ENCODE measurements at regions not wholly inside any gene's neighbourhood (a gene's known extent, or its start where the extent isn't known, plus 50 kb on each side); places are given as distances from the start of the nearest gene placed in this dataset.
"Not testable (repeated sequence)": the region's sequence is repeated elsewhere in the genome, so short reads cannot be mapped to it uniquely, and the experiment has no call there.

- TF ChIP-seq CTCF (IDR thresholded peaks at IDR 0.05), result no peak
- intact Hi-C loops (cut with DNase I), result no loop called here
- no peaks in the 10 kb centered on the region for H3K9me3 ChIP-seq
- H3K4me3 ChIP-seq, result no peak overlapping the region
- DNase-seq (no peak), ATAC-seq (no peak)
- WGBS, 3 donors, result 86 to 89% (median 87%) methylated on average over 3 of the region's 3 CpGs
- no peaks in the 10 kb centered on the region for H3K27me3 ChIP-seq (ENCODE audit: insufficient read depth in 3 of 3, low read length in 2 of 3)
- no peak overlapping the region for H3K27ac ChIP-seq
- no peaks in the 10 kb centered on the region for H3K4me1 ChIP-seq
- H3K36me3 ChIP-seq (ENCODE audit: insufficient read depth in 1 of 2, low read depth in 1 of 2), result no peaks in the 10 kb centered on the region
These were observed 866.2 kb downstream of the CCDC85A start for GRCh38 chr2:57050007-57050406.

GRCh38 chr2:57066301-57066700 lies 882.5 kb downstream of the CCDC85A start:
- H3K27ac ChIP-seq; H3K36me3 ChIP-seq (ENCODE audit: insufficient read depth in 1 of 2, low read depth in 1 of 2); H3K4me1 ChIP-seq; H3K4me3 ChIP-seq; ATAC-seq; DNase-seq; H3K9me3 ChIP-seq; H3K27me3 ChIP-seq (ENCODE audit: insufficient read depth in 3 of 3, low read length in 2 of 3); intact Hi-C loops (cut with DNase I): not testable (repeated sequence)
- WGBS, 3 donors, result 81 to 89% (median 83%) methylated on average over 1 of the region's 1 CpG

DNA sequence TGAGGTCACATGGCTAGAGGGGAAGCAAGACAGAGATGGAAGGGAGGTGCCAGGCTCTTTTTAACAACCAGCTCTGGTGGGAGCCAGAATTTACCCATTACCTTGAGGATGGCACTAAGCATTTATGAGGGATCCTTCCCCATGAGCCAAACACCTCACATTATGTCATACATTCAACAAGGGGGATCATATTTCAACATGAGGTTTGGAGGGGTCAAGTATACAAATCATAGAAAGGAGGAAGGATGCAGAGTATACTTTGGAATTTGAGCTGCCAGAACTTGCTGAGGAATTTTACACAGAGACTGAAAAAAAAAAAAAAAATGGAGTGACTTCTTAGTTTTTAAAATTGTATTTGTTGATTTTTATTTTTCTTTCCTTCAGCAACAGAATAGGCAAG lies 891.4 kb downstream of the CCDC85A start:
- H3K9me3 ChIP-seq, result no peaks in the 10 kb centered on the region
- no peak for DNase-seq
- no peak overlapping the region for H3K4me3 ChIP-seq
- TF ChIP-seq CTCF (IDR thresholded peaks at IDR 0.05), result no peak
- H3K27ac ChIP-seq, result no peak overlapping the region
- no peaks in the 10 kb centered on the region for H3K4me1 ChIP-seq
- no peaks in the 10 kb centered on the region for H3K27me3 ChIP-seq (ENCODE audit: insufficient read depth in 3 of 3, low read length in 2 of 3)
- ATAC-seq, result no peak
- intact Hi-C loops (cut with DNase I), result no loop called here
- no peaks in the 10 kb centered on the region for H3K36me3 ChIP-seq (ENCODE audit: insufficient read depth in 1 of 2, low read depth in 1 of 2)

- no peaks in the 10 kb centered on the region for H3K36me3 ChIP-seq (ENCODE audit: insufficient read depth in 1 of 2, low read depth in 1 of 2)
- H3K4me3 ChIP-seq, result no peak overlapping the region
- ATAC-seq (no peak), DNase-seq (no peak)
- TF ChIP-seq CTCF (IDR thresholded peaks at IDR 0.05), result no peak
- intact Hi-C loops (cut with DNase I), result no loop called here
- no peaks in the 10 kb centered on the region for H3K9me3 ChIP-seq
- no peaks in the 10 kb centered on the region for H3K4me1 ChIP-seq
- H3K27me3 ChIP-seq (ENCODE audit: insufficient read depth in 3 of 3, low read length in 2 of 3), result no peaks in the 10 kb centered on the region
- no peak overlapping the region for H3K27ac ChIP-seq
These were observed 896.2 kb downstream of the CCDC85A start for GRCh38 chr2:57080035-57080434.

DNA sequence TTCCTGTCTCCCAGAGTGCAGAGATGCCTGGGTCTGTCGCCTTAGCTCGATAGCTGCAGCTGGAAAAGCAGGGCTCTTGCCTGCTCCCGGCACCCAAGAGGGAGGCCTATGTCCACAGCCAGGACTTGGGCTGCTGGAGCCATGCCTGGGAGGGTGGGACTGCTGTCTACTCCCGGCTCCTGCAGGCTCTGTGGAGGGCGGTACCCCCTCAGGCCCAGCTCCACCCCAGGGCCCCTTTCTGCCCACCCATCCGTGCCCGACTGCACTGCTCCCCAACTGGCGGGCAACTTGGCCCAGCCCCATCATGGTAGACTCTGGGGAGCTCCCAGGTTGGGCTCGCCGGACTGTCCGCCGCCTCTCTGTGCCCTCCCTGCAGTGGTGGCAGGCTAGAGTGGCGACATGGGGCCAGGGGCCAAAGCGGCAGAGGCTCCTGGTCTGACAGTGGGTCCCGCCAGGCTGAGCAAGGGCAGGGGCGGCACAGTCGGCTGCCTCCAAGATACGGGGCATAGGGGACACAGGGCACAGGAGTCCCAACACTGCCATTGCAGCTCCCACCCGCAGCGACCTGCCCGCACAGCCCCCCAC lies 901.0 kb downstream of the CCDC85A start:
- no peak overlapping the region for H3K27ac ChIP-seq
- no peaks in the 10 kb centered on the region for H3K27me3 ChIP-seq (ENCODE audit: insufficient read depth in 3 of 3, low read length in 2 of 3)
- WGBS, 3 donors, result 88 to 92% (median 92%) methylated on average over 20 to 21 of the region's 21 CpGs
- TF ChIP-seq CTCF (IDR thresholded peaks at IDR 0.05), result no peak
- DNase-seq (no peak), ATAC-seq (no peak)
- no peak overlapping the region for H3K4me3 ChIP-seq
- no peaks in the 10 kb centered on the region for H3K36me3 ChIP-seq (ENCODE audit: insufficient read depth in 1 of 2, low read depth in 1 of 2)
- intact Hi-C loops (cut with DNase I), result no loop called here
- no peaks in the 10 kb centered on the region for H3K9me3 ChIP-seq
- H3K4me1 ChIP-seq, result no peaks in the 10 kb centered on the region
